H9 (cell line): ENCODE measurements at regions not wholly inside any gene's neighbourhood (a gene's known extent, or its start where the extent isn't known, plus 50 kb on each side); places are given as distances from the start of the nearest gene placed in this dataset.

ENCODE experiments used
- DNase-seq: peaks from one replicate; pipeline ENCODE4 v3.0.0-alpha.2; 2017
- H2AFZ ChIP-seq: one replicate; pipeline ENCODE4 v1.6.1; 2013; ENCODE audit warnings: mild to moderate bottlenecking, low read length, control low read depth, moderate library complexity
- H2AK5ac ChIP-seq: 2 replicates; pipeline ENCODE4 v1.6.1; 2013; ENCODE audit warnings: low read length, control low read depth, mixed read lengths; ENCODE audit not compliant: insufficient read length
- H2BK120ac ChIP-seq: one replicate; pipeline ENCODE4 v1.6.1; 2013; ENCODE audit warnings: low read depth, mild to moderate bottlenecking, low read length, control low read depth, inconsistent platforms; ENCODE audit not compliant: poor library complexity, severe bottlenecking
- H2BK12ac ChIP-seq: 2 replicates; pipeline ENCODE4 v1.6.1; 2013; ENCODE audit warnings: low read length, control low read depth, mixed read lengths, low read depth; ENCODE audit not compliant: insufficient read length
- H2BK15ac ChIP-seq: 2 replicates; pipeline ENCODE4 v1.6.1; 2013; ENCODE audit warnings: low read depth, low read length, control low read depth
- H2BK20ac ChIP-seq: one replicate; pipeline ENCODE4 v1.6.1; 2013; ENCODE audit warnings: low read depth, mild to moderate bottlenecking, low read length, control low read depth, inconsistent platforms; ENCODE audit not compliant: poor library complexity, severe bottlenecking
- H2BK5ac ChIP-seq: 2 replicates; pipeline ENCODE4 v1.6.1; 2013; ENCODE audit warnings: low read length, control low read depth, mixed read lengths; ENCODE audit not compliant: insufficient read length
- H3K14ac ChIP-seq: 2 replicates; pipeline ENCODE4 v1.6.1; 2013; ENCODE audit warnings: low read length, control low read depth; ENCODE audit not compliant: insufficient read depth
- H3K18ac ChIP-seq: 2 replicates; pipeline ENCODE4 v1.6.1; 2013; ENCODE audit warnings: low read depth, mild to moderate bottlenecking, mixed read lengths, low read length, control low read depth; ENCODE audit not compliant: insufficient read length
- H3K23ac ChIP-seq: 2 replicates; pipeline ENCODE4 v1.6.1; 2013; ENCODE audit warnings: low read length, control low read depth, mixed read lengths, low read depth; ENCODE audit not compliant: insufficient read length
- H3K23me2 ChIP-seq: 2 replicates; pipeline ENCODE4 v1.6.1; 2013; ENCODE audit warnings: low read depth, mild to moderate bottlenecking, mixed read lengths, low read length, control low read depth; ENCODE audit not compliant: insufficient read length, poor library complexity, severe bottlenecking
- H3K27ac ChIP-seq: 2 replicates; pipeline ENCODE4 v1.5.1; 2013; ENCODE audit warnings: low read length, control low read depth, mixed read lengths, low read depth; ENCODE audit not compliant: insufficient read length
- H3K27me3 ChIP-seq: 2 replicates; pipeline ENCODE4 v1.6.1; 2013; ENCODE audit warnings: low read length, control low read depth, inconsistent platforms; ENCODE audit not compliant: insufficient read depth
- H3K4ac ChIP-seq: 2 replicates; pipeline ENCODE4 v1.6.1; 2013; ENCODE audit warnings: low read depth, mild to moderate bottlenecking, control low read depth, inconsistent platforms, low read length, moderate library complexity
- H3K4me1 ChIP-seq: 2 replicates; pipeline ENCODE4 v1.6.1; 2013; ENCODE audit warnings: low read length, control low read depth, inconsistent platforms; ENCODE audit not compliant: insufficient read depth
- H3K4me2 ChIP-seq: 2 replicates; pipeline ENCODE4 v1.6.1; 2013; ENCODE audit warnings: low read length, control low read depth, mixed read lengths; ENCODE audit not compliant: insufficient read length, insufficient read depth
- H3K56ac ChIP-seq: 2 replicates; pipeline ENCODE4 v1.6.1; 2013; ENCODE audit warnings: low read depth, mild to moderate bottlenecking, mixed read lengths, low read length, control low read depth; ENCODE audit not compliant: insufficient read length
- H3K79me1 ChIP-seq: 2 replicates; pipeline ENCODE4 v1.6.1; 2013; ENCODE audit warnings: low read depth, mild to moderate bottlenecking, moderate library complexity, low read length, control low read depth, inconsistent platforms; ENCODE audit not compliant: insufficient read depth, poor library complexity, severe bottlenecking
- H3K79me2 ChIP-seq: 2 replicates; pipeline ENCODE4 v1.6.1; 2013; ENCODE audit warnings: low read length, control low read depth, inconsistent platforms; ENCODE audit not compliant: insufficient read depth
- H3K9ac ChIP-seq: 2 replicates; pipeline ENCODE4 v1.6.1; 2013; ENCODE audit warnings: low read length, control low read depth, mixed read lengths; ENCODE audit not compliant: insufficient read length; ENCODE audit errors: extremely low read depth
- H3K9me3 ChIP-seq: one replicate; pipeline ENCODE4 v1.6.1; 2013; ENCODE audit warnings: low read depth, low read length, inconsistent platforms; ENCODE audit not compliant: control insufficient read depth
- H3T11ph ChIP-seq: one replicate; pipeline ENCODE4 v1.6.1; 2013; ENCODE audit warnings: mild to moderate bottlenecking, low read length, control low read depth, inconsistent platforms
- H4K20me1 ChIP-seq: one replicate; pipeline ENCODE4 v1.6.1; 2013; ENCODE audit not compliant: control insufficient read depth, insufficient read length, insufficient read depth
- H4K5ac ChIP-seq: 2 replicates; pipeline ENCODE4 v1.6.1; 2013; ENCODE audit warnings: low read depth, mild to moderate bottlenecking, mixed read lengths, low read length, control low read depth; ENCODE audit not compliant: insufficient read length
- H4K8ac ChIP-seq: replicated peaks from 2 replicates; pipeline ENCODE4 v1.6.1; 2013; ENCODE audit warnings: low read length, control low read depth, mixed read lengths, low read depth; ENCODE audit not compliant: insufficient read length
- H4K91ac ChIP-seq: 2 replicates; pipeline ENCODE4 v1.6.1; 2013; ENCODE audit warnings: low read depth, mild to moderate bottlenecking, moderate library complexity, mixed read lengths, low read length, control low read depth; ENCODE audit not compliant: insufficient read length
- H3K27ac Mint-ChIP-seq, 3 experiments: 2 replicates in 2 of 3; 3 replicates in 1 of 3; pipeline ENCODE4 v1.8.0; 2020 to 2021; ENCODE audit warnings: mixed read lengths in 3 of 3, mild to moderate bottlenecking in 1 of 3, moderate library complexity in 1 of 3
- H3K27me3 Mint-ChIP-seq: 2 replicates; pipeline ENCODE4 v1.8.0; 2021; ENCODE audit warnings: low read depth, mild to moderate bottlenecking, moderate library complexity, mixed read lengths
- H3K36me3 Mint-ChIP-seq, 3 experiments: 2 replicates in 2 of 3; 3 replicates in 1 of 3; pipeline ENCODE4 v1.8.0; 2020 to 2021; ENCODE audit warnings: low read depth in 3 of 3, mixed read lengths in 3 of 3; ENCODE audit not compliant: insufficient read depth in 1 of 3
- H3K4me1 Mint-ChIP-seq, 2 experiments: 2 replicates each; pipeline ENCODE4 v1.8.0; 2020; ENCODE audit warnings: mixed read lengths in 2 of 2
- H3K4me3 Mint-ChIP-seq, 2 experiments: 2 replicates in 1 of 2; 3 replicates in 1 of 2; pipeline ENCODE4 v1.8.0; 2020 to 2021; ENCODE audit warnings: mild to moderate bottlenecking in 2 of 2, mixed read lengths in 2 of 2, moderate library complexity in 1 of 2
- H3K9me3 Mint-ChIP-seq, 2 experiments: 2 replicates in 1 of 2; 3 replicates in 1 of 2; pipeline ENCODE4 v1.8.0; 2020; ENCODE audit warnings: mild to moderate bottlenecking in 2 of 2, mixed read lengths in 2 of 2, moderate library complexity in 1 of 2
- CTCF ChIP-seq: fragments of 200-600 bp; sonication (generic); conservative IDR thresholded peaks from 3 replicates; pipeline ENCODE4 v1.8.0; 2021; ENCODE audit warnings: antibody characterized with exemption, mild to moderate bottlenecking
- WGBS: extraction: QIAGEN DNeasy Blood & Tissue Kit; methylation state at CpG from one replicate; pipeline ENCODE4 v1.1.7; 2013; ENCODE audit warnings: missing lambda C conversion rate, low lambda C conversion rate, mixed read lengths; ENCODE audit not compliant: insufficient read length; ENCODE audit errors: extremely low coverage; 5-methylcytosine and 5-hydroxymethylcytosine counted together

GRCh38 chr10:3426190-3426845 lies 253.7 kb upstream of the PITRM1 start:
- H3K14ac ChIP-seq, result no peak overlapping the region
- no peak overlapping the region for H3K56ac ChIP-seq
- no peak overlapping the region for H2BK20ac ChIP-seq
- no peaks in the 10 kb centered on the region for H3K79me1 ChIP-seq
- no peak overlapping the region for H4K5ac ChIP-seq
- H3K4me2 ChIP-seq, result no peak overlapping the region
- Mint-ChIP-seq H3K9me3 (peaks cover 4 to 7% of the 10 kb centered on the region in 2 experiments; a peak in 3 of 5 replicates), H3K27me3 (0 out of 2 replicates have a peak, but pooled peaks cover 2% of the 10 kb centered on the region), H3K4me1 (peaks cover 6 to 11% of the 10 kb centered on the region in 2 experiments; a peak in 3 of 4 replicates), H3K4me3 (no peak overlapping the region), H3K27ac (no peak overlapping the region), H3K36me3 (peaks cover 0 to 5% (median 5%) of the 10 kb centered on the region in 3 experiments; a peak in 4 of 7 replicates)
- WGBS, result no CpG with 5 or more reads among the region's 3 CpGs
- no peak overlapping the region for H3K4ac ChIP-seq
- no peaks in the 10 kb centered on the region for H3K4me1 ChIP-seq
- no peak overlapping the region for H4K8ac ChIP-seq
- no peak overlapping the region for H2AK5ac ChIP-seq
- no peak overlapping the region for H3K9ac ChIP-seq
- no peak overlapping the region for H2BK5ac ChIP-seq
- H2BK120ac ChIP-seq, result no peak overlapping the region
- H4K20me1 ChIP-seq, result no peaks in the 10 kb centered on the region
- H3K27me3 ChIP-seq, result no peaks in the 10 kb centered on the region
- no peak for TF ChIP-seq CTCF
- no peak overlapping the region for H3K18ac ChIP-seq
- H3K79me2 ChIP-seq, result no peaks in the 10 kb centered on the region
- H2BK15ac ChIP-seq, result no peak overlapping the region
- no peak overlapping the region for H2AFZ ChIP-seq
- no peaks in the 10 kb centered on the region for H3K23me2 ChIP-seq
- H3K27ac ChIP-seq, result no peak overlapping the region
- H4K91ac ChIP-seq, result no peak overlapping the region
- H2BK12ac ChIP-seq, result no peak overlapping the region
- H3T11ph ChIP-seq, result no peak overlapping the region
- H3K9me3 ChIP-seq, result no peaks in the 10 kb centered on the region
- no peak overlapping the region for H3K23ac ChIP-seq
- DNase-seq, result no peak
